ACC112 (cell line): ENCODE measurements at regions not wholly inside any gene's neighbourhood (a gene's known extent, or its start where the extent isn't known, plus 50 kb on each side); places are given as distances from the start of the nearest gene placed in this dataset.

ENCODE experiments used
- H2AFZ ChIP-seq: fragments of 200-600 bp; sonication (generic); one replicate; pipeline ENCODE4 v1.6.0; 2017; ENCODE audit warnings: antibody characterized with exemption, low read length; ENCODE audit not compliant: unreplicated experiment
- H3K27ac ChIP-seq: fragments of 200-600 bp; sonication (generic); 2 replicates; pipeline ENCODE4 v1.5.1; 2014; ENCODE audit warnings: low read depth, mild to moderate bottlenecking, antibody characterized with exemption, low read length, moderate library complexity
- H3K27me3 ChIP-seq: fragments of 200-600 bp; sonication (generic); 2 replicates; pipeline ENCODE4 v1.6.1; 2014; ENCODE audit warnings: mild to moderate bottlenecking, antibody characterized with exemption, low read length, moderate library complexity, mixed read lengths; ENCODE audit not compliant: insufficient read depth
- H3K36me3 ChIP-seq: fragments of 200-600 bp; sonication (generic); 2 replicates; pipeline ENCODE4 v1.6.1; 2016; ENCODE audit warnings: mild to moderate bottlenecking, antibody characterized with exemption, low read length, moderate library complexity, mixed read lengths; ENCODE audit not compliant: insufficient read depth
- H3K4me1 ChIP-seq: fragments of 200-600 bp; sonication (generic); one replicate; pipeline ENCODE4 v1.6.1; 2016; ENCODE audit warnings: low read length, mixed read lengths; ENCODE audit not compliant: insufficient read depth, unreplicated experiment, control insufficient read depth
- H3K4me3 ChIP-seq: fragments of 200-600 bp; sonication (generic); 2 replicates; pipeline ENCODE4 v1.5.1; 2014; ENCODE audit warnings: mild to moderate bottlenecking, low read depth, low read length
- H3K79me2 ChIP-seq: fragments of 200-600 bp; sonication (generic); one replicate; pipeline ENCODE4 v1.6.0; 2016; ENCODE audit warnings: low read length; ENCODE audit not compliant: control insufficient read depth, unreplicated experiment, insufficient read depth

GRCh38 chr1:71267220-71267619 is 186.4 kb upstream of the ZRANB2 start:
- no peak overlapping the region for H3K4me3 ChIP-seq
- no peak overlapping the region for H3K27ac ChIP-seq
- H3K4me1 ChIP-seq, result peaks cover 4% of the 10 kb centered on the region
- H3K27me3 ChIP-seq, result no peaks in the 10 kb centered on the region
- no peaks in the 10 kb centered on the region for H3K36me3 ChIP-seq
- no peak overlapping the region for H2AFZ ChIP-seq
- H3K79me2 ChIP-seq, result no peaks in the 10 kb centered on the region

- H3K4me1 ChIP-seq, result no peaks in the 10 kb centered on the region
- H3K4me3 ChIP-seq, result no peak overlapping the region
- no peaks in the 10 kb centered on the region for H3K36me3 ChIP-seq
- no peaks in the 10 kb centered on the region for H3K27me3 ChIP-seq
- H3K79me2 ChIP-seq, result no peaks in the 10 kb centered on the region
- no peak overlapping the region for H3K27ac ChIP-seq
- no peak overlapping the region for H2AFZ ChIP-seq
Measured at GRCh38 chr1:71264039-71264438, 183.2 kb upstream of the ZRANB2 start.

- Histone ChIP-seq H3K27me3 (no peaks in the 10 kb centered on the region), H3K79me2 (no peaks in the 10 kb centered on the region), H3K27ac (no peak overlapping the region), H2AFZ (no peak overlapping the region), H3K4me3 (no peak overlapping the region), H3K36me3 (no peaks in the 10 kb centered on the region), H3K4me1 (no peaks in the 10 kb centered on the region)
Measured at GRCh38 chr1:71262970-71263369, 182.1 kb upstream of the ZRANB2 start.

- H3K27ac ChIP-seq, result no peak overlapping the region
- H2AFZ ChIP-seq, result no peak overlapping the region
- H3K4me1 ChIP-seq, result no peaks in the 10 kb centered on the region
- H3K36me3 ChIP-seq, result no peaks in the 10 kb centered on the region
- no peaks in the 10 kb centered on the region for H3K27me3 ChIP-seq
- no peak overlapping the region for H3K4me3 ChIP-seq
- no peaks in the 10 kb centered on the region for H3K79me2 ChIP-seq
Measured at GRCh38 chr1:71252900-71253299, 172.1 kb upstream of the ZRANB2 start.

GRCh38 chr1:71245246-71245645 is 164.4 kb upstream of the ZRANB2 start:
- Histone ChIP-seq H3K36me3 (no peaks in the 10 kb centered on the region), H3K4me3 (no peak overlapping the region), H3K27me3 (no peaks in the 10 kb centered on the region), H3K4me1 (no peaks in the 10 kb centered on the region), H2AFZ (no peak overlapping the region), H3K79me2 (no peaks in the 10 kb centered on the region), H3K27ac (no peak overlapping the region)

GRCh38 chr1:71242239-71242638 is 161.4 kb upstream of the ZRANB2 start:
- Histone ChIP-seq H3K27ac (no peak overlapping the region), H3K4me3 (no peak overlapping the region), H2AFZ (no peak overlapping the region), H3K36me3 (no peaks in the 10 kb centered on the region), H3K79me2 (no peaks in the 10 kb centered on the region), H3K27me3 (no peaks in the 10 kb centered on the region), H3K4me1 (no peaks in the 10 kb centered on the region)

- Histone ChIP-seq H3K36me3 (no peaks in the 10 kb centered on the region), H2AFZ (peak overlapping the region; percentile 7), H3K27me3 (no peaks in the 10 kb centered on the region), H3K27ac (no peak overlapping the region), H3K4me1 (no peaks in the 10 kb centered on the region), H3K79me2 (no peaks in the 10 kb centered on the region), H3K4me3 (no peak overlapping the region)
Measured at GRCh38 chr1:71240656-71241055, 159.8 kb upstream of the ZRANB2 start.

GRCh38 chr1:71236503-71236902 is 155.7 kb upstream of the ZRANB2 start:
- no peak overlapping the region for H3K4me3 ChIP-seq
- H2AFZ ChIP-seq, result no peak overlapping the region
- no peaks in the 10 kb centered on the region for H3K4me1 ChIP-seq
- H3K27ac ChIP-seq, result no peak overlapping the region
- no peaks in the 10 kb centered on the region for H3K36me3 ChIP-seq
- no peaks in the 10 kb centered on the region for H3K79me2 ChIP-seq
- H3K27me3 ChIP-seq, result no peaks in the 10 kb centered on the region

GRCh38 chr1:71233645-71234044 is 152.8 kb upstream of the ZRANB2 start:
- H2AFZ ChIP-seq, result no peak overlapping the region
- no peaks in the 10 kb centered on the region for H3K27me3 ChIP-seq
- H3K79me2 ChIP-seq, result no peaks in the 10 kb centered on the region
- no peak overlapping the region for H3K4me3 ChIP-seq
- no peaks in the 10 kb centered on the region for H3K36me3 ChIP-seq
- no peaks in the 10 kb centered on the region for H3K4me1 ChIP-seq
- H3K27ac ChIP-seq, result no peak overlapping the region

- no peak overlapping the region for H2AFZ ChIP-seq
- H3K27me3 ChIP-seq, result no peaks in the 10 kb centered on the region
- no peak overlapping the region for H3K27ac ChIP-seq
Measured at GRCh38 chr1:71232786-71233185, 152.0 kb upstream of the ZRANB2 start.

GRCh38 chr1:71232166-71232763 is 151.4 kb upstream of the ZRANB2 start:
- no peaks in the 10 kb centered on the region for H3K36me3 ChIP-seq
- no peaks in the 10 kb centered on the region for H3K27me3 ChIP-seq
- no peaks in the 10 kb centered on the region for H3K79me2 ChIP-seq
- H3K4me1 ChIP-seq, result no peaks in the 10 kb centered on the region
- H3K27ac ChIP-seq, result no peak overlapping the region
- H3K4me3 ChIP-seq, result no peak overlapping the region
- H2AFZ ChIP-seq, result no peak overlapping the region

More at GRCh38 chr1:71232786-71233185, 152.0 kb upstream of the ZRANB2 start:
- H3K79me2 ChIP-seq, result no peaks in the 10 kb centered on the region
- no peaks in the 10 kb centered on the region for H3K4me1 ChIP-seq
- H3K36me3 ChIP-seq, result no peaks in the 10 kb centered on the region
- H3K4me3 ChIP-seq, result no peak overlapping the region
